HepG2 (cell line): ENCODE measurements at regions not wholly inside any gene's neighbourhood (a gene's known extent, or its start where the extent isn't known, plus 50 kb on each side); places are given as distances from the start of the nearest gene placed in this dataset.

Experiments used
- ATAC-seq: fragments of 200-7000 bp; cut with Tn5 transposase; 3 replicates; pipeline ENCODE4 v1.9.1; 2020; ENCODE audit warnings: mild to moderate bottlenecking, moderate library complexity
- BruUV-seq: library from RNA; stranded (reverse); fragments of 400-500 nt; replicated peaks from 2 replicates; lab custom pipeline; 2021; lab: Mats Ljungman, UMichigan
- CTCF ChIA-PET: fragments of 300-600 bp; formaldehyde crosslinking; extraction: SDS; loops from one replicate; lab custom pipeline; 2021; ENCODE audit warnings: low total read pairs, inconsistent platforms, low intra/inter-chr PET ratio; lab: Yijun Ruan, JAX
- POLR2A ChIA-PET: fragments of 350-600 bp; sonication (Branson Sonifier 250); formaldehyde crosslinking; loops from one replicate; lab custom pipeline; 2020; ENCODE audit warnings: antibody characterized with exemption, inconsistent platforms; lab: Yijun Ruan, JAX
- DNase-seq: peaks from one replicate; pipeline ENCODE4 v3.0.0-alpha.2; 2015; ENCODE audit warnings: low spot score
- FAIRE-seq: peaks from 3 replicates; lab custom pipeline; 2011; peaks lifted over from hg19 to GRCh38; lab: Jason Lieb, UNC
- H2AFZ ChIP-seq: one replicate; pipeline ENCODE4 v1.6.1; 2011; ENCODE audit warnings: low read length, inconsistent platforms
- H3K27ac ChIP-seq: fragments of 300-600 bp; 3 replicates; pipeline ENCODE4 v1.8.0; 2011; ENCODE audit warnings: mixed run types, mild to moderate bottlenecking, mixed read lengths, low read length, inconsistent platforms; ENCODE audit not compliant: insufficient read depth; ENCODE audit errors: extremely low read length
- H3K27me3 ChIP-seq, 2 experiments: fragments of 200-600 bp in 1 of 2; 2 replicates in 1 of 2; 3 replicates in 1 of 2; pipeline versions ENCODE4 v1.6.0 to v1.8.0; 2011; ENCODE audit warnings: low read length in 2 of 2, mild to moderate bottlenecking in 2 of 2, moderate library complexity in 2 of 2, inconsistent platforms in 1 of 2; ENCODE audit not compliant: insufficient read depth in 2 of 2, control insufficient read depth in 1 of 2
- H3K36me3 ChIP-seq, 2 experiments: fragments of 200-600 bp in 1 of 2; replicated peaks in 1 of 2; 2 replicates in 1 of 2; 3 replicates in 1 of 2; pipeline versions ENCODE4 v1.5.1 to v1.8.0; 2011; ENCODE audit warnings: low read length in 2 of 2, inconsistent platforms in 1 of 2; ENCODE audit not compliant: insufficient read depth in 2 of 2, control insufficient read depth in 1 of 2
- H3K4me1 ChIP-seq: 2 replicates; pipeline ENCODE4 v1.5.1; 2012; ENCODE audit warnings: low read length, inconsistent platforms; ENCODE audit not compliant: insufficient read depth
- H3K4me2 ChIP-seq: 2 replicates; pipeline ENCODE4 v1.6.0; 2011; ENCODE audit warnings: low read depth, low read length, inconsistent platforms
- H3K4me3 ChIP-seq, 3 experiments: fragments of 200-600 bp in 1 of 3; sonication (generic), shearing (Covaris generic) in 1 of 3; replicated peaks in 1 of 3; 2 replicates each; pipeline ENCODE4 v1.5.1; 2011 to 2016; ENCODE audit warnings: low read length in 3 of 3, inconsistent platforms in 2 of 3, low read depth in 2 of 3, mild to moderate bottlenecking in 2 of 3, control low read depth in 1 of 3, mixed read lengths in 1 of 3; ENCODE audit not compliant: insufficient read depth in 1 of 3
- H3K79me2 ChIP-seq: one replicate; pipeline ENCODE4 v1.6.1; 2011; ENCODE audit warnings: low read length, inconsistent platforms; ENCODE audit not compliant: insufficient read depth
- H3K9ac ChIP-seq: 2 replicates; pipeline ENCODE4 v1.6.0; 2011; ENCODE audit warnings: mild to moderate bottlenecking, low read depth, low read length, inconsistent platforms; ENCODE audit not compliant: insufficient read depth
- H3K9me3 ChIP-seq: 2 replicates; pipeline ENCODE4 v1.5.1; 2012; ENCODE audit warnings: mild to moderate bottlenecking, low read length
- H4K20me1 ChIP-seq: 2 replicates; pipeline ENCODE4 v1.6.0; 2011; ENCODE audit warnings: inconsistent platforms, mild to moderate bottlenecking, low read length, moderate library complexity; ENCODE audit not compliant: insufficient read depth
- ATF4 ChIP-seq, 2 experiments: fragments of 450-650 bp in 1 of 2; sonication (generic) in 1 of 2; formaldehyde crosslinking; IDR thresholded peaks; 2 replicates each; pipeline versions ENCODE4 v1.5.0 to v1.8.0; 2020 to 2022; ENCODE audit warnings: mild to moderate bottlenecking in 1 of 2, missing genetic modification reagents in 1 of 2
- CAMTA2 ChIP-seq: sonication (generic); formaldehyde crosslinking; IDR thresholded peaks from 2 replicates; pipeline ENCODE4 v1.4.0; 2020; ENCODE audit warnings: mild to moderate bottlenecking, missing genetic modification reagents, borderline replicate concordance
- FLYWCH1 ChIP-seq: sonication (generic); formaldehyde crosslinking; IDR thresholded peaks from 2 replicates; pipeline ENCODE4 v1.8.1; 2023; ENCODE audit warnings: mild to moderate bottlenecking, missing genetic modification reagents
- FOXK2 ChIP-seq: fragments of 450-650 bp; IDR thresholded peaks from 2 replicates; pipeline ENCODE4 v1.6.1; 2016
- ISL2 ChIP-seq: sonication (generic); formaldehyde crosslinking; IDR thresholded peaks from 2 replicates; pipeline ENCODE4 v1.5.0; 2020; ENCODE audit warnings: missing genetic modification reagents
- NR2C2 ChIP-seq: sonication (generic); formaldehyde crosslinking; IDR thresholded peaks from 2 replicates; pipeline ENCODE4 v1.4.0; 2020; ENCODE audit warnings: missing genetic modification reagents, mild to moderate bottlenecking, moderate library complexity, borderline replicate concordance
- REPIN1 ChIP-seq: sonication (generic); formaldehyde crosslinking; IDR thresholded peaks from 2 replicates; pipeline ENCODE4 v1.8.0; 2022; ENCODE audit warnings: missing genetic modification reagents, low read depth, mild to moderate bottlenecking, borderline replicate concordance
- RFXAP ChIP-seq: sonication (generic); formaldehyde crosslinking; IDR thresholded peaks from 2 replicates; pipeline ENCODE4 v1.4.0; 2020; ENCODE audit warnings: missing genetic modification reagents, borderline replicate concordance
- ZNF224 ChIP-seq: sonication (generic); formaldehyde crosslinking; IDR thresholded peaks from 2 replicates; pipeline ENCODE4 v1.5.0; 2020; ENCODE audit warnings: mild to moderate bottlenecking, missing genetic modification reagents
- ZNF3 ChIP-seq: IDR thresholded peaks from 2 replicates; pipeline ENCODE4 v1.7.0; 2017; ENCODE audit warnings: inconsistent platforms
- ZNF30 ChIP-seq: sonication (generic); formaldehyde crosslinking; IDR thresholded peaks from 2 replicates; pipeline ENCODE4 v1.5.0; 2020; ENCODE audit warnings: mild to moderate bottlenecking, missing genetic modification reagents
- ZNF432 ChIP-seq: sonication (generic); formaldehyde crosslinking; IDR thresholded peaks from 2 replicates; pipeline ENCODE4 v1.5.0; 2020; ENCODE audit warnings: missing genetic modification reagents, mild to moderate bottlenecking, borderline replicate concordance
- ZNF441 ChIP-seq: sonication (generic); formaldehyde crosslinking; IDR thresholded peaks from 2 replicates; pipeline ENCODE4 v1.7.0; 2021; ENCODE audit warnings: missing genetic modification reagents, borderline replicate concordance
- ZNF713 ChIP-seq: sonication (generic); formaldehyde crosslinking; IDR thresholded peaks from 2 replicates; pipeline ENCODE4 v1.4.0; 2020; ENCODE audit warnings: mild to moderate bottlenecking, missing genetic modification reagents
- WGBS: methylation state at CpG from one replicate; pipeline ENCODE4 v1.1.6; 2017; ENCODE audit warnings: low lambda C conversion rate; 5-methylcytosine and 5-hydroxymethylcytosine counted together
- in situ Hi-C: cut with HindIII; loops from 2 replicates; pipeline ENCODE4 v1.10.0; 2017; ENCODE audit warnings: low pct_unique_long_range_greater_than_20kb; ENCODE audit not compliant: extremely low pct_ligation_motif_present
- intact Hi-C: fragments of 100-400 bp; cut with micrococcal nuclease; formaldehyde crosslinking; loops from one replicate; pipeline ENCODE4 v1.10.0; 2022; ENCODE audit not compliant: unreplicated experiment

- Histone ChIP-seq H3K27ac (no peak overlapping the region), H3K4me3 (no peak overlapping the region), H3K4me2 (no peak overlapping the region), H4K20me1 (no peaks in the 10 kb centered on the region), H3K36me3 (no peaks in the 10 kb centered on the region), H3K9me3 (no peaks in the 10 kb centered on the region), H2AFZ (no peak overlapping the region), H3K4me1 (no peaks in the 10 kb centered on the region), H3K79me2 (no peaks in the 10 kb centered on the region), H3K27me3 (no peaks in the 10 kb centered on the region), H3K9ac (no peak overlapping the region)
- DNase-seq = no peak
- no peak for FAIRE-seq
- intact Hi-C loops (no loop called here), in situ Hi-C loops (no loop called here)
- POLR2A ChIA-PET = no interaction called here
- no peak for TF ChIP-seq NR2C2
- no peak for TF ChIP-seq ZNF224 (CRISPR knock-in tag)
- TF ChIP-seq ZNF713 = no peak
- no peak for TF ChIP-seq ISL2 (CRISPR knock-in tag)
- TF ChIP-seq ZNF30 (CRISPR knock-in tag) = no peak
- TF ChIP-seq ZNF441 (CRISPR knock-in tag) = no peak
- no peak for TF ChIP-seq RFXAP
- no peak for TF ChIP-seq FOXK2
- TF ChIP-seq CAMTA2 = no peak
- TF ChIP-seq ATF4 (CRISPR knock-in tag; IDR thresholded peaks at IDR 0.05) = no peak
- TF ChIP-seq ZNF3 (CRISPR knock-in tag) = no peak
- TF ChIP-seq ZNF432 (CRISPR knock-in tag) = no peak
- no peak for TF ChIP-seq REPIN1 (CRISPR knock-in tag)
- TF ChIP-seq FLYWCH1 = no peak
- CTCF ChIA-PET = no interaction called here
- ATAC-seq = no peak
- BruUV-seq = no TSS peak
- WGBS = 0% methylated on average over 1 of the region's 1 CpG
Measured at GRCh38 chr2:210873631-210874030, 317.2 kb downstream of the CPS1 start.
